ENCODE measurements at regions not wholly inside any gene's neighbourhood (a gene's known extent, or its start where the extent isn't known, plus 50 kb on each side); places are given as distances from the start of the nearest gene placed in this dataset.

DNA sequence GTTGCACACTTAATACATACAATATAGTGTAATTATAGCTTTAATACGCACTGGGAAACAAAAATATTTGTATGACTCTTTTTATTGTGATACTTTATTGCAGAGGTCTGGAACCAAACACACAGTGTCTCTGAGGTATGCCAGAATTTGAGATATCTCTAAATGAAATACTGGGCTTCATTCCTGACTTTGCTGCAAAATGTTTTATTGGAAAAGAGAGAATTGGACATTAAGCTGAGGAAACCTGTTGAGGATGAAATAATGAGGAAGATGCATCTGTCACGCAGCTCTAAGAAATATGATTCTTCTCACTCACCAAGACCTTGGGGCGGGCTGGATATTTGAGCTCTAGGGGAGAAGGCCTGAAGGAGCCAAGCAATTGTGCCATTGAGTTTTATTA, 242.1 kb downstream of the CPE start:
- H3K27ac ChIP-seq (ENCODE audit: low read depth, low read length), result no peak overlapping the region
- no peak overlapping the region for H3K4me2 ChIP-seq (ENCODE audit: low read length)
- H3F3A ChIP-seq (ENCODE audit: control insufficient read depth, insufficient read depth), result no peaks in the 10 kb centered on the region
- H4K20me1 ChIP-seq (ENCODE audit: control insufficient read depth, insufficient read depth, low read depth, low read length), result no peaks in the 10 kb centered on the region
- H3K4me1 ChIP-seq (ENCODE audit: control insufficient read depth, low read length), result no peaks in the 10 kb centered on the region
- no peaks in the 10 kb centered on the region for H3K9me2 ChIP-seq (replicated peaks; ENCODE audit: control insufficient read depth, low read length)
- no peaks in the 10 kb centered on the region for H3K9me3 ChIP-seq (ENCODE audit: control insufficient read depth, insufficient read depth, low read length)
- no peaks in the 10 kb centered on the region for H3K79me2 ChIP-seq (ENCODE audit: control insufficient read depth, low read length)
- no peaks in the 10 kb centered on the region for H3K36me3 ChIP-seq (ENCODE audit: control insufficient read depth, low read length)
- H3K4me3 ChIP-seq (ENCODE audit: low read length), result no peak overlapping the region
- H3K27me3 ChIP-seq (ENCODE audit: control insufficient read depth, low read length), result no peaks in the 10 kb centered on the region
- TF ChIP-seq, protein P1, sequence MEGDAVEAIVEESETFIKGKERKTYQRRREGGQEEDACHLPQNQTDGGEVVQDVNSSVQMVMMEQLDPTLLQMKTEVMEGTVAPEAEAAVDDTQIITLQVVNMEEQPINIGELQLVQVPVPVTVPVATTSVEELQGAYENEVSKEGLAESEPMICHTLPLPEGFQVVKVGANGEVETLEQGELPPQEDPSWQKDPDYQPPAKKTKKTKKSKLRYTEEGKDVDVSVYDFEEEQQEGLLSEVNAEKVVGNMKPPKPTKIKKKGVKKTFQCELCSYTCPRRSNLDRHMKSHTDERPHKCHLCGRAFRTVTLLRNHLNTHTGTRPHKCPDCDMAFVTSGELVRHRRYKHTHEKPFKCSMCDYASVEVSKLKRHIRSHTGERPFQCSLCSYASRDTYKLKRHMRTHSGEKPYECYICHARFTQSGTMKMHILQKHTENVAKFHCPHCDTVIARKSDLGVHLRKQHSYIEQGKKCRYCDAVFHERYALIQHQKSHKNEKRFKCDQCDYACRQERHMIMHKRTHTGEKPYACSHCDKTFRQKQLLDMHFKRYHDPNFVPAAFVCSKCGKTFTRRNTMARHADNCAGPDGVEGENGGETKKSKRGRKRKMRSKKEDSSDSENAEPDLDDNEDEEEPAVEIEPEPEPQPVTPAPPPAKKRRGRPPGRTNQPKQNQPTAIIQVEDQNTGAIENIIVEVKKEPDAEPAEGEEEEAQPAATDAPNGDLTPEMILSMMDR (IDR thresholded peaks at IDR 0.05; ENCODE audit: low read depth, low read length, poor library complexity, severe bottlenecking), result no peak
- no peak for TF ChIP-seq EZH2phosphoT487 (IDR thresholded peaks at IDR 0.05; ENCODE audit: borderline replicate concordance, low read length)

DNA sequence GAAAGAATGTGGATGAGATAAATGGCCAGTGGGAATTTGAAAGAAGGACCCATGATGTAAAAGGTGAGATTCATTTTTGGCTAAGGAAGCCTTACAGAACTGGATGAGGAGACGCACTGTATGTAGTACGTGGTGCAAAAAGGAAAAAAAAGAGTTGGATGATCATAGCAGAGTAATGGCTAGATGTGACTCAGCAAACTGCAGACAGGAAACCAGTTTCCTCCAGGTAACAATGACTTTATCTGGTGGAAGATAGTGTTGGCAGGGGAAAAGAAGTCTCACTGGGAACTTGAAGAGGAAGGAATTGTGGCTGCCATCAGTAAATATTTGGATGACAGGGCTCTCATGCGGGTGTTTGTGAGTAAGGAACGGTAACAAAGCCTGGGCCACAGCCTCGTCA, 243.2 kb downstream of the CPE start:
- Histone ChIP-seq H3K79me2 (ENCODE audit: control insufficient read depth, low read length) (no peaks in the 10 kb centered on the region), H3K27ac (ENCODE audit: low read depth, low read length) (no peak overlapping the region), H3F3A (ENCODE audit: control insufficient read depth, insufficient read depth) (no peaks in the 10 kb centered on the region), H3K4me3 (ENCODE audit: low read length) (no peak overlapping the region), H3K36me3 (ENCODE audit: control insufficient read depth, low read length) (no peaks in the 10 kb centered on the region), H4K20me1 (ENCODE audit: control insufficient read depth, insufficient read depth, low read depth, low read length) (no peaks in the 10 kb centered on the region), H3K9me2 (replicated peaks; ENCODE audit: control insufficient read depth, low read length) (no peaks in the 10 kb centered on the region), H3K27me3 (ENCODE audit: control insufficient read depth, low read length) (no peaks in the 10 kb centered on the region), H3K4me1 (ENCODE audit: control insufficient read depth, low read length) (no peaks in the 10 kb centered on the region), H3K4me2 (ENCODE audit: low read length) (no peak overlapping the region), H3K9me3 (ENCODE audit: control insufficient read depth, insufficient read depth, low read length) (no peaks in the 10 kb centered on the region)
- TF ChIP-seq, protein P1 (IDR thresholded peaks at IDR 0.05; ENCODE audit: low read depth, low read length, poor library complexity, severe bottlenecking), result no peak
- TF ChIP-seq EZH2phosphoT487 (IDR thresholded peaks at IDR 0.05; ENCODE audit: borderline replicate concordance, low read length), result no peak

DNA sequence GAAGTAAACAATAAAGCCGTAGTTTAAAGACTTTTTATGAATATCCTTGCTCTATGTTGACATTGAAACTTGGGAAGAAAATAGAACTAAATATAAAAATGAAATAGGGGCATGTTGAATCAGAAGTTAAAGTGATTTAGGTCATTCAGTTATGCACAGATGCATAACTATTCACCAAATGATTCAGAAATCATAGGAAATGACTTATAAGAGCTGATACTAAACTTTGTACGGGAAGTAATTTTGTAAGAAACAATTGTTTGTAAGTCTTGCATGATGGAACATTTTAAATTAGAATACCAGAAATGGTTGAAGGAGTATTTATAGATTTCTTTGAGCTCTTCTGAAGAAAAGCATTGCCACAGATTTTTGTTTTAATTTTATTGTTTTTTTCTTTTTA, 246.5 kb downstream of the CPE start:
- Histone ChIP-seq H3K9me3 (ENCODE audit: control insufficient read depth, insufficient read depth, low read length) (no peaks in the 10 kb centered on the region), H3K36me3 (ENCODE audit: control insufficient read depth, low read length) (no peaks in the 10 kb centered on the region), H3F3A (ENCODE audit: control insufficient read depth, insufficient read depth) (no peaks in the 10 kb centered on the region), H3K27ac (ENCODE audit: low read depth, low read length) (no peak overlapping the region), H3K27me3 (ENCODE audit: control insufficient read depth, low read length) (no peaks in the 10 kb centered on the region), H3K9me2 (replicated peaks; ENCODE audit: control insufficient read depth, low read length) (no peaks in the 10 kb centered on the region), H3K79me2 (ENCODE audit: control insufficient read depth, low read length) (no peaks in the 10 kb centered on the region), H3K4me2 (ENCODE audit: low read length) (no peak overlapping the region), H3K4me1 (ENCODE audit: control insufficient read depth, low read length) (no peaks in the 10 kb centered on the region), H4K20me1 (ENCODE audit: control insufficient read depth, insufficient read depth, low read depth, low read length) (no peaks in the 10 kb centered on the region), H3K4me3 (ENCODE audit: low read length) (no peak overlapping the region)
- TF ChIP-seq EZH2phosphoT487 (IDR thresholded peaks at IDR 0.05; ENCODE audit: borderline replicate concordance, low read length), result no peak
- TF ChIP-seq, protein P1 (IDR thresholded peaks at IDR 0.05; ENCODE audit: low read depth, low read length, poor library complexity, severe bottlenecking), result no peak

DNA sequence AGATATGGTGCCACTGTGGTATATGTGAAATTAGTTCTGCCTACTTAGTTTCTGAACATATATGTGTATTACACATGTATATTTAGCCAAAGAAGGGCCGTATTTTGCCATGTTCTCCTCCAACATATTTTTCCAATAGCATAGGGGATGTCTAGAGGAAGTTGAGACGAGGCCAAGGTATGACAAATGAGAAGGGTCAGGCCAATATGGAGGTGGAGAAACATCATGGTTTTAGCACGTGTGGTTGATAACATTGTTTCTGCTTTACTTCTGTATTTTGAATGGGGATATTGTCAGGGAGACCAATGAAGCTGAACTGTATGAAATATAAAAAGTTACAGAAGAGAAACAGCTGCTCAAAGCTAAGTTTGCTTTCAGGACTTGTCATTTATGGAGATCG, 246.7 kb upstream of the TLL1 start:
- no peaks in the 10 kb centered on the region for H3K27me3 ChIP-seq (ENCODE audit: control insufficient read depth, low read length)
- no peak for TF ChIP-seq EZH2phosphoT487 (IDR thresholded peaks at IDR 0.05; ENCODE audit: borderline replicate concordance, low read length)
- TF ChIP-seq, protein P1 (IDR thresholded peaks at IDR 0.05; ENCODE audit: low read depth, low read length, poor library complexity, severe bottlenecking), result no peak

More for the DNA sequence above, 246.7 kb upstream of the TLL1 start:
- H3K9me2 ChIP-seq (replicated peaks; ENCODE audit: control insufficient read depth, low read length), result no peaks in the 10 kb centered on the region
- H3K4me2 ChIP-seq (ENCODE audit: low read length), result no peak overlapping the region
- no peaks in the 10 kb centered on the region for H3K36me3 ChIP-seq (ENCODE audit: control insufficient read depth, low read length)
- no peak overlapping the region for H3K4me3 ChIP-seq (ENCODE audit: low read length)
- H3K4me1 ChIP-seq (ENCODE audit: control insufficient read depth, low read length), result no peaks in the 10 kb centered on the region
- no peaks in the 10 kb centered on the region for H4K20me1 ChIP-seq (ENCODE audit: control insufficient read depth, insufficient read depth, low read depth, low read length)
- H3F3A ChIP-seq (ENCODE audit: control insufficient read depth, insufficient read depth), result no peaks in the 10 kb centered on the region
- H3K27ac ChIP-seq (ENCODE audit: low read depth, low read length), result no peak overlapping the region
- H3K9me3 ChIP-seq (ENCODE audit: control insufficient read depth, insufficient read depth, low read length), result no peaks in the 10 kb centered on the region
- no peaks in the 10 kb centered on the region for H3K79me2 ChIP-seq (ENCODE audit: control insufficient read depth, low read length)

All from DOHH2 (cell line).